Body of pancreas (tissue), 4 donors: ENCODE measurements at regions not wholly inside any gene's neighbourhood (a gene's known extent, or its start where the extent isn't known, plus 50 kb on each side); places are given as distances from the start of the nearest gene placed in this dataset.

Source experiments
- ATAC-seq: fragments of 150-250 bp; one replicate; pipeline ENCODE4 v1.9.1; 2016
- DNase-seq, 4 donors: peaks; one replicate each; pipeline ENCODE4 v3.0.0-alpha.2; 2019
- H3K27ac ChIP-seq, 4 donors: fragments of 200-600 bp; sonication (generic); 1 replicate in 3 of 4; 2 replicates in 1 of 4; pipeline versions ENCODE4 v1.5.1 to v1.6.1; 2016 to 2019; ENCODE audit warnings: mild to moderate bottlenecking in 1 of 4, mixed read lengths in 1 of 4, moderate library complexity in 1 of 4
- H3K27me3 ChIP-seq, 2 donors: fragments of 200-600 bp; sonication (generic); one replicate each; pipeline ENCODE4 v1.6.0; 2016; ENCODE audit warnings: mild to moderate bottlenecking in 1 of 2
- H3K36me3 ChIP-seq, 2 donors: fragments of 200-600 bp; sonication (generic); replicated peaks in 1 of 2; 2 replicates each; pipeline ENCODE4 v1.5.1; 2016; ENCODE audit warnings: low read depth in 2 of 2; ENCODE audit not compliant: insufficient read depth in 1 of 2
- H3K4me1 ChIP-seq: fragments of 200-600 bp; sonication (generic); one replicate; pipeline ENCODE4 v1.6.0; 2016
- H3K4me3 ChIP-seq, 2 donors: fragments of 200-600 bp; sonication (generic); 1 replicate in 1 of 2; 2 replicates in 1 of 2; pipeline ENCODE4 v1.5.1; 2016 to 2019
- H3K9me3 ChIP-seq, 3 donors: fragments of 200-600 bp; sonication (generic); 1 replicate in 2 of 3; 2 replicates in 1 of 3; pipeline ENCODE4 v1.5.1; 2016
- POLR2A ChIP-seq, 3 donors: fragments of 450-650 bp; IDR thresholded peaks; one replicate each; pipeline ENCODE4 v1.6.1; 2016; ENCODE audit warnings: antibody characterized with exemption in 3 of 3, mild to moderate bottlenecking in 2 of 3
- WGBS, 2 donors: methylation state at CpG; one replicate each; pipeline ENCODE4 v1.1.5; 2017; 5-methylcytosine and 5-hydroxymethylcytosine counted together
- intact Hi-C: fragments of 100-400 bp; cut with DNase I; formaldehyde crosslinking; loops from one replicate; pipeline ENCODE4 v1.15.1; 2023
- TF ChIP-seq, protein P1 (sequence below), 7 experiments: fragments of 450-650 bp in 4 of 7; fragments of 200-600 bp in 3 of 7; sonication (generic) in 3 of 7; IDR thresholded peaks; one replicate each; pipeline ENCODE4 v1.5.1; 2016 to 2019; ENCODE audit warnings: antibody characterized with exemption in 7 of 7

DNA sequence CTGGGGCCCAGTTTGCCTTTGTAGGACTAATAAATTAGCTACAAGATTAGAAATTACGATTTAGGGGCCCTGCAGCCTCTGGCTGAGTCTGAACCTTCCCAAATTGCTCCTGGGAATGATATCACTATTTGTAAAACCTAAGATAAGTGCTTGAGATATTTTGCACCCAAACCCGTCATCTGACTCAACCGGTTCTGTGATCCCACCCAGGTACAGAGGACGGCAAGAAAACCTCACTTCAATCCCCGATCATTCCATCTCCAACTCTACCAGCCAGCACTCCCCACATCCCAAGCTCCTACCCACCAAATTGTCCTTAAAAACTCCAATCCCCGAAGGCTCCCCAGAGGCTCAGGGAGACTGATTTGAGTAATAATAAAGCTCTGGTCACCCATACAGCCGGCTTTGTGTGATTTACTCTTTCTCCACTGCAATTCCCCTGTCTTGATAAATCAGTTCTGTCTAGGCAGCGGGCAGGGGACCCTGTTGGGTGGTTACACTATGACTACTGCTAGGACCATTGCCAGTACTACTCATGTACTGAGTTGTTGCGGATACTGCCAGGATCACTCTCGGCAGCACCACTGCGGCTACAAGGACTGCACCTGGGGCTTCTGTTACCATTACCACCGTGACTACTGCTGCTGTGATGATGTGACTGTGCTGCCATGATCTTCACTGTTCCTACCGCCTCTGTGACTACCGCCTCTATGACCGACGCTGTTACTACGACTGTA, 73.1 kb downstream of the IRF8 start:
- Histone ChIP-seq H3K36me3 (no peaks in the 10 kb centered on the region), H3K4me1 (no peaks in the 10 kb centered on the region), H3K9me3 (no peaks in the 10 kb centered on the region), H3K27me3 (peaks cover 0 to 5% of the 10 kb centered on the region in 2 donors), H3K27ac (no peak overlapping the region), H3K4me3 (no peak overlapping the region)
- intact Hi-C loops: no loop called here
- DNase-seq (no peak), ATAC-seq (no peak)
- TF ChIP-seq POLR2A (IDR thresholded peaks at IDR 0.05): no peak
- TF ChIP-seq, protein P1, sequence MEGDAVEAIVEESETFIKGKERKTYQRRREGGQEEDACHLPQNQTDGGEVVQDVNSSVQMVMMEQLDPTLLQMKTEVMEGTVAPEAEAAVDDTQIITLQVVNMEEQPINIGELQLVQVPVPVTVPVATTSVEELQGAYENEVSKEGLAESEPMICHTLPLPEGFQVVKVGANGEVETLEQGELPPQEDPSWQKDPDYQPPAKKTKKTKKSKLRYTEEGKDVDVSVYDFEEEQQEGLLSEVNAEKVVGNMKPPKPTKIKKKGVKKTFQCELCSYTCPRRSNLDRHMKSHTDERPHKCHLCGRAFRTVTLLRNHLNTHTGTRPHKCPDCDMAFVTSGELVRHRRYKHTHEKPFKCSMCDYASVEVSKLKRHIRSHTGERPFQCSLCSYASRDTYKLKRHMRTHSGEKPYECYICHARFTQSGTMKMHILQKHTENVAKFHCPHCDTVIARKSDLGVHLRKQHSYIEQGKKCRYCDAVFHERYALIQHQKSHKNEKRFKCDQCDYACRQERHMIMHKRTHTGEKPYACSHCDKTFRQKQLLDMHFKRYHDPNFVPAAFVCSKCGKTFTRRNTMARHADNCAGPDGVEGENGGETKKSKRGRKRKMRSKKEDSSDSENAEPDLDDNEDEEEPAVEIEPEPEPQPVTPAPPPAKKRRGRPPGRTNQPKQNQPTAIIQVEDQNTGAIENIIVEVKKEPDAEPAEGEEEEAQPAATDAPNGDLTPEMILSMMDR (IDR thresholded peaks at IDR 0.05): no peak
- 76 to 79% methylated on average over 17 of the region's 17 CpGs for WGBS, 2 donors

DNA sequence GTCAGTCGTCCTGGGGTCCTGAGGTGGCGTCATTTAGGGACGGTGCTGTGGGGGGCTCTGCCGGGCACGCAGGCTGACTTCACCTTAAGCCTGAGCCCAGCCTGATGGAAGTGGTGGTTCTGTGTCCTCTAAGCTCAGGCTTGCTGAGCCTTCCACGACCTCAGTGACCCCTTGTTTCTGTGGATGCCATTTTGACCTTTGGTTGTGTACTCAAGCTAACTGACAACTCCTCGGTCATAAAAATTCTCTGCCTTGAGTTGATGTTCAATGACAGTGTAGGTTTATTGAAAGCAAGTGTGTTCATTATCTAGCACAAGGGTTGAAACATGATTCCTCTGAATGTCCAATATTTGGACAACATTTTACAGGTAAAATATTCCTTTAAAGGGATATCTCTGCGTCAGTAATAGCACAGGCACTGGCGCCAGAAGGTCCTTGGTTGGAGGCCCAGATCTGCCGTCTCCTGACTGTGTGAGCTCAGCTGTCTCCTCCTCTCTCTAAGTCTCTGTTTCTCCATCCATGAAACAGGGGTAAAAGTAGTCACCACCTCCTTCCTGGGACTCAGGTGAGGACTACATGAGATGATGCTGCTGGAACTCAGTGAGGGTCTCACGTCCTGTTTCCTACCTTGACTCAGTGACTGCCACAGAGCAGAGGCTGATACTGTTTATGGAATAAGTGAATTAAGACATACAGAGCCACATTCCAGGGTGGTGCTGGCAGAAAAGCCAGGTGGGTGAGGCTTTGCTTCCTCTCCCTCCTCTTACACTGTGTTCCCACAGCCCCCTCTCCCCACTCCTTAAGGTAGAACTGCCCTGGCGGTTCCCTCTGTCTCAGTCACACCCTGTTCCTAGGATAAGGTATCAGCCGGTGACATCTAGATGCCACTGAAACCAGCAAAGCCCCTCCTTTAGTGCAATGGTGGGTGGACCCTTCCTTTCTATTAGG, 75.7 kb downstream of the IRF8 start:
- Histone ChIP-seq H3K36me3 (no peaks in the 10 kb centered on the region), H3K4me3 (no peak overlapping the region), H3K27ac (no peak overlapping the region), H3K4me1 (no peaks in the 10 kb centered on the region), H3K27me3 (peaks cover 0 to 5% of the 10 kb centered on the region in 2 donors), H3K9me3 (no peaks in the 10 kb centered on the region)
- 39 to 42% methylated on average over 11 to 13 of the region's 13 CpGs for WGBS, 2 donors
- intact Hi-C loops: no loop called here
- no peak for ATAC-seq
- no peak for TF ChIP-seq POLR2A (IDR thresholded peaks at IDR 0.05)
- TF ChIP-seq, protein P1 (IDR thresholded peaks at IDR 0.05): no peak
- DNase-seq: no peak

DNA sequence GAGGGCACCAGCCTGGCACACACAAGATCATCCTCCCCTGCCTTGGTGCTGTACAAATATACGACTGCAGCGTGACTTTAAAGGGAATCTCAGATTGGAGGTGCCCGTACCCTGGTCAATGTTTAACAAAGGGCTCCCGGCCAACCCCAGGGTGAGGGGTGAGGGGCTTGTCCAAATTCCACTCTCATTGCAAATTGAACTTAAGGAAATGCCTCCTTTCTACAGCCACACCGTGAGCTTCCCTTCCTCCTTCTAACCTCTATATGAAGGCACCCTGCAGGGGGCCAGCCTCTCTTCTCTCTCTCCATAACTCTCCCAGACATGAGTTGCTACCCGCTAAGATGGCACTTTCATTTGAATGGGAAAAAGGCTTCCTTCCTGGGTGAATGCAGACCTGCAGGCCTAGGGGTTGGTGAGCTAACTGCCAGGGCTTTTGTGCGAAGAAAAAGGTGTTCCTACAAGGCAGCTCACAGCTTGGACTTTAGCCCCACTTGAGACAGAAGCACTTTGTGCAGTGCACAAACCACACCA, 76.6 kb downstream of the IRF8 start:
- intact Hi-C loops: no loop called here
- no peaks in the 10 kb centered on the region for H3K9me3 ChIP-seq
- no peak overlapping the region for H3K27ac ChIP-seq
- no peak for ATAC-seq
- no peaks in the 10 kb centered on the region for H3K4me1 ChIP-seq
- TF ChIP-seq, protein P1 (IDR thresholded peaks at IDR 0.05): no peak
- TF ChIP-seq POLR2A (IDR thresholded peaks at IDR 0.05): no peak
- H3K4me3 ChIP-seq: no peak overlapping the region
- 27 to 47% methylated on average over 6 to 7 of the region's 7 CpGs for WGBS, 2 donors
- no peaks in the 10 kb centered on the region for H3K36me3 ChIP-seq
- peaks cover 0 to 5% of the 10 kb centered on the region in 2 donors for H3K27me3 ChIP-seq
- DNase-seq: no peak

DNA sequence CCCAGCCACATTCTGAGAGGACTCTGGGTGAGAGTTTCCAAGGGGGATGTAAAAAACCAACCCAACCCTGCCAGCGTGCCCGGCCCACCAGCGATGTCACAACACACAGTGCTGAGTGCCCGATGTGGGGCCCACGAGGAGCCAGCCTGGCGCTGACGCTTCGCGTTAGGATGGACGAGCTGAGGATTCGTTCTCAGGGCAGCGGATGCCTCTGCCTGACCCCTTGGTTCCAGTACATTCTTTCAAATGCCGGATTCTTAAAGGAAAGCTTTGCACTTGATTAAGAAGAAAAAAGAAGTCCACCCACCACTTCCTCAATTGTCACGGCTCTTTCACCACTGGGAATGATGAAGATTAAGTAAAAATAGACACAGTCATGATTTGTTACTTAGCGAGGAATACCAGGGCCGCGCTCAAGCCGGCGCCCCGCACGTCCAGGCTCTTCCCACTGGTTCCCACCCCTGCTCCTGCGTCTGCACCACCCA, 79.4 kb downstream of the IRF8 start:
- no peaks in the 10 kb centered on the region for H3K4me1 ChIP-seq
- intact Hi-C loops: no loop called here
- H3K9me3 ChIP-seq: no peaks in the 10 kb centered on the region
- WGBS, 2 donors: 53 to 74% methylated on average over 22 of the region's 22 CpGs
- peaks cover 0 to 5% of the 10 kb centered on the region in 2 donors for H3K27me3 ChIP-seq
- ATAC-seq (no peak), DNase-seq (no peak)
- no peak overlapping the region for H3K27ac ChIP-seq
- H3K4me3 ChIP-seq: no peak overlapping the region
- TF ChIP-seq, protein P1 (IDR thresholded peaks at IDR 0.05): no peak
- TF ChIP-seq POLR2A (IDR thresholded peaks at IDR 0.05): no peak
- no peaks in the 10 kb centered on the region for H3K36me3 ChIP-seq
